OCI-LY1 (cell line): ENCODE measurements at regions not wholly inside any gene's neighbourhood (a gene's known extent, or its start where the extent isn't known, plus 50 kb on each side); places are given as distances from the start of the nearest gene placed in this dataset.

ENCODE experiments used
- EZH2 ChIP-seq: fragments of 200-600 bp; sonication (generic), shearing (Covaris generic); IDR thresholded peaks from 2 replicates; pipeline ENCODE4 v1.8.0; 2017; ENCODE audit warnings: borderline replicate concordance, mixed run types, mild to moderate bottlenecking, antibody characterized with exemption, low read length, moderate library complexity, mixed read lengths
- TF ChIP-seq, protein P1 (sequence below): fragments of 200-600 bp; sonication (generic), shearing (Covaris generic); IDR thresholded peaks from 2 replicates; pipeline ENCODE4 v1.5.1; 2017; ENCODE audit warnings: mild to moderate bottlenecking, antibody characterized with exemption, low read length, moderate library complexity, mixed read lengths

GRCh38 chr18:28469946-28470345 is 293.0 kb upstream of the CDH2 start:
- no peak for TF ChIP-seq EZH2
- TF ChIP-seq, protein P1, sequence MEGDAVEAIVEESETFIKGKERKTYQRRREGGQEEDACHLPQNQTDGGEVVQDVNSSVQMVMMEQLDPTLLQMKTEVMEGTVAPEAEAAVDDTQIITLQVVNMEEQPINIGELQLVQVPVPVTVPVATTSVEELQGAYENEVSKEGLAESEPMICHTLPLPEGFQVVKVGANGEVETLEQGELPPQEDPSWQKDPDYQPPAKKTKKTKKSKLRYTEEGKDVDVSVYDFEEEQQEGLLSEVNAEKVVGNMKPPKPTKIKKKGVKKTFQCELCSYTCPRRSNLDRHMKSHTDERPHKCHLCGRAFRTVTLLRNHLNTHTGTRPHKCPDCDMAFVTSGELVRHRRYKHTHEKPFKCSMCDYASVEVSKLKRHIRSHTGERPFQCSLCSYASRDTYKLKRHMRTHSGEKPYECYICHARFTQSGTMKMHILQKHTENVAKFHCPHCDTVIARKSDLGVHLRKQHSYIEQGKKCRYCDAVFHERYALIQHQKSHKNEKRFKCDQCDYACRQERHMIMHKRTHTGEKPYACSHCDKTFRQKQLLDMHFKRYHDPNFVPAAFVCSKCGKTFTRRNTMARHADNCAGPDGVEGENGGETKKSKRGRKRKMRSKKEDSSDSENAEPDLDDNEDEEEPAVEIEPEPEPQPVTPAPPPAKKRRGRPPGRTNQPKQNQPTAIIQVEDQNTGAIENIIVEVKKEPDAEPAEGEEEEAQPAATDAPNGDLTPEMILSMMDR = no peak
